Astrocyte (in vitro differentiated cells and primary cell): ENCODE measurements at regions not wholly inside any gene's neighbourhood (a gene's known extent, or its start where the extent isn't known, plus 50 kb on each side); places are given as distances from the start of the nearest gene placed in this dataset.

ENCODE experiments used
- DNase-seq: peaks from one replicate; pipeline ENCODE4 v3.0.0-alpha.2; 2010; ENCODE audit warnings: low read depth
- FAIRE-seq: peaks from 2 replicates; lab custom pipeline; 2011; peaks lifted over from hg19 to GRCh38; lab: Jason Lieb, UNC
- H2AFZ ChIP-seq: 2 replicates; pipeline ENCODE4 v1.6.0; 2012; ENCODE audit warnings: low read depth, low read length, inconsistent platforms
- H3K27ac ChIP-seq: 2 replicates; pipeline ENCODE4 v1.5.1; 2011; ENCODE audit warnings: low read depth, low read length, inconsistent platforms
- H3K27me3 ChIP-seq: 2 replicates; pipeline ENCODE4 v1.6.0; 2011; ENCODE audit warnings: low read length, inconsistent platforms; ENCODE audit not compliant: insufficient read depth
- H3K36me3 ChIP-seq: 2 replicates; pipeline ENCODE4 v1.5.1; 2011; ENCODE audit warnings: low read length, inconsistent platforms; ENCODE audit not compliant: insufficient read depth
- H3K4me1 ChIP-seq: 2 replicates; pipeline ENCODE4 v1.5.1; 2011; ENCODE audit warnings: low read length, inconsistent platforms; ENCODE audit not compliant: insufficient read depth
- H3K4me2 ChIP-seq: 2 replicates; pipeline ENCODE4 v1.6.0; 2012; ENCODE audit warnings: low read length, inconsistent platforms
- H3K4me3 ChIP-seq: 2 replicates; pipeline ENCODE4 v1.5.1; 2011; ENCODE audit warnings: low read depth, mild to moderate bottlenecking, low read length, inconsistent platforms; ENCODE audit not compliant: insufficient read depth
- H3K79me2 ChIP-seq: 2 replicates; pipeline ENCODE4 v1.6.0; 2012; ENCODE audit warnings: mild to moderate bottlenecking, low read length, inconsistent platforms; ENCODE audit not compliant: insufficient read depth
- H3K9ac ChIP-seq: 2 replicates; pipeline ENCODE4 v1.6.0; 2012; ENCODE audit warnings: mild to moderate bottlenecking, low read length, inconsistent platforms
- H3K9me3 ChIP-seq: 2 replicates; pipeline ENCODE4 v1.5.1; 2012; ENCODE audit warnings: low read depth, mild to moderate bottlenecking, low read length, inconsistent platforms; ENCODE audit not compliant: insufficient read depth
- H4K20me1 ChIP-seq: 2 replicates; pipeline ENCODE4 v1.6.0; 2012; ENCODE audit warnings: low read length, inconsistent platforms; ENCODE audit not compliant: insufficient read depth
- H3K27ac Mint-ChIP-seq: one replicate; pipeline ENCODE4 v1.8.0; 2021; ENCODE audit warnings: mild to moderate bottlenecking, mixed read lengths; ENCODE audit not compliant: unreplicated experiment
- H3K27me3 Mint-ChIP-seq: one replicate; pipeline ENCODE4 v1.8.0; 2021; ENCODE audit warnings: low read depth, mixed read lengths; ENCODE audit not compliant: unreplicated experiment
- H3K36me3 Mint-ChIP-seq: one replicate; pipeline ENCODE4 v1.8.0; 2021; ENCODE audit warnings: low read depth, mixed read lengths; ENCODE audit not compliant: unreplicated experiment
- H3K4me1 Mint-ChIP-seq: one replicate; pipeline ENCODE4 v1.8.0; 2021; ENCODE audit warnings: low read depth, mixed read lengths; ENCODE audit not compliant: unreplicated experiment
- H3K4me3 Mint-ChIP-seq: one replicate; pipeline ENCODE4 v1.8.0; 2021; ENCODE audit warnings: mild to moderate bottlenecking, moderate library complexity, mixed read lengths; ENCODE audit not compliant: unreplicated experiment
- H3K9me3 Mint-ChIP-seq: one replicate; pipeline ENCODE4 v1.8.0; 2021; ENCODE audit warnings: mild to moderate bottlenecking, mixed read lengths; ENCODE audit not compliant: unreplicated experiment
- EZH2 ChIP-seq: IDR thresholded peaks from 2 replicates; pipeline ENCODE4 v1.6.1; 2012; ENCODE audit warnings: mild to moderate bottlenecking, low read length, inconsistent platforms; ENCODE audit not compliant: insufficient read depth
- TF ChIP-seq, protein P1 (sequence below): IDR thresholded peaks from 2 replicates; pipeline ENCODE4 v1.5.1; 2011; ENCODE audit warnings: low read depth, mild to moderate bottlenecking, inconsistent platforms, low read length, moderate library complexity; ENCODE audit not compliant: insufficient read depth

DNA sequence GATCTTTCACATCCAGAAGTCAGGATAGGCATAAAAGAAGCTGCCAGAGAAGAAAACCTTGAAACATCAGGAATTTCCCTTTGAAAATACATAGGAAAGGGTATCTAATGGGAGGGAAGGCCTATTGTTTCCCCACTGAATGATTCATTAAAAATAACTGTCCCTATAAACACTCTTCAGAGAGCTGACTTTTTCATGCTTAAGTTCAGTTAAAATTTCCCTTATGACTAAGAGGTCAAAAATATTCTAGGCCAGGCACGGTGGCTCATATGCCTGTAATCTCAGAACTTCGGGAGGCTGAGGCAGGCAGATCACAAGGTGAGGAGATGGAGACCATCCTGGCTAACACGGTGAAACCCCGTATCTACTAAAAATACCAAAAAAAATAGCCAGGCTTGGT lies 499.5 kb downstream of the ENC1 start:
- Histone ChIP-seq H3K4me2 (peak overlapping the region; percentile 24), H3K4me3 (no peak overlapping the region), H3K27me3 (no peaks in the 10 kb centered on the region), H4K20me1 (no peaks in the 10 kb centered on the region), H3K9ac (no peak overlapping the region), H3K36me3 (no peaks in the 10 kb centered on the region), H3K4me1 (peaks cover 9% of the 10 kb centered on the region), H3K79me2 (no peaks in the 10 kb centered on the region), H2AFZ (no peak overlapping the region), H3K27ac (peak overlapping the region; percentile 12), H3K9me3 (no peaks in the 10 kb centered on the region)
- Mint-ChIP-seq H3K4me1 (peaks cover 6% of the 10 kb centered on the region), H3K4me3 (no peak overlapping the region), H3K27me3 (peaks cover 10% of the 10 kb centered on the region), H3K36me3 (no peaks in the 10 kb centered on the region), H3K27ac (no peak overlapping the region), H3K9me3 (peaks cover 1% of the 10 kb centered on the region)
- FAIRE-seq (no peak), DNase-seq (peak; percentile 64)
- TF ChIP-seq EZH2: no peak
- TF ChIP-seq, protein P1, sequence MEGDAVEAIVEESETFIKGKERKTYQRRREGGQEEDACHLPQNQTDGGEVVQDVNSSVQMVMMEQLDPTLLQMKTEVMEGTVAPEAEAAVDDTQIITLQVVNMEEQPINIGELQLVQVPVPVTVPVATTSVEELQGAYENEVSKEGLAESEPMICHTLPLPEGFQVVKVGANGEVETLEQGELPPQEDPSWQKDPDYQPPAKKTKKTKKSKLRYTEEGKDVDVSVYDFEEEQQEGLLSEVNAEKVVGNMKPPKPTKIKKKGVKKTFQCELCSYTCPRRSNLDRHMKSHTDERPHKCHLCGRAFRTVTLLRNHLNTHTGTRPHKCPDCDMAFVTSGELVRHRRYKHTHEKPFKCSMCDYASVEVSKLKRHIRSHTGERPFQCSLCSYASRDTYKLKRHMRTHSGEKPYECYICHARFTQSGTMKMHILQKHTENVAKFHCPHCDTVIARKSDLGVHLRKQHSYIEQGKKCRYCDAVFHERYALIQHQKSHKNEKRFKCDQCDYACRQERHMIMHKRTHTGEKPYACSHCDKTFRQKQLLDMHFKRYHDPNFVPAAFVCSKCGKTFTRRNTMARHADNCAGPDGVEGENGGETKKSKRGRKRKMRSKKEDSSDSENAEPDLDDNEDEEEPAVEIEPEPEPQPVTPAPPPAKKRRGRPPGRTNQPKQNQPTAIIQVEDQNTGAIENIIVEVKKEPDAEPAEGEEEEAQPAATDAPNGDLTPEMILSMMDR: no peak

DNA sequence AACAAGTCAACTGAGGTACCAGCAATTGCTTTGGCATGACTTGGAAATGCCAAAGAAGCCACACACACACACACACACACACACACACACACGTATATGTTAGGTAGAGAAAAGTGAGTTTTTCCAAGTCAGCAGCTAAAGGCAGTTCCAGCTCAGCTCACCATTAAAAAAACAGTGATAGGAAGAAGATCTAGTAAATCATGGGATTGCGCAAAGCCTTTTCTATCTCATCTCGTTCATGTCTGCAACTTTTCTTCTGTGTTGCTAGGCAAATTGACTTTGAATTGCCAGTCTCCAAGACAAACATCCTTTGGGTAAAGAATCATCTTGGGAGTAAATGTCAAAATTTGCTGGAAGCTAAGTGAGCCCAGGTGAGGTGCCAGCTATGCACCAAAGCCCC lies 500.1 kb downstream of the ENC1 start:
- H3K4me2 ChIP-seq: no peak overlapping the region
- H4K20me1 ChIP-seq: no peaks in the 10 kb centered on the region
- H3K9ac ChIP-seq: no peak overlapping the region
- no peaks in the 10 kb centered on the region for H3K27me3 ChIP-seq
- H3K9me3 Mint-ChIP-seq: peaks cover 1% of the 10 kb centered on the region
- H3K27me3 Mint-ChIP-seq: peaks cover 10% of the 10 kb centered on the region
- no peak overlapping the region for H3K4me3 ChIP-seq
- peak overlapping the region; percentile 12 for H3K27ac ChIP-seq
- H3K4me1 Mint-ChIP-seq: peaks cover 6% of the 10 kb centered on the region
- peak overlapping the region; percentile 41 for H3K27ac Mint-ChIP-seq
- no peak for FAIRE-seq
- no peak for DNase-seq
- no peaks in the 10 kb centered on the region for H3K9me3 ChIP-seq
- no peak overlapping the region for H2AFZ ChIP-seq
- no peak overlapping the region for H3K4me3 Mint-ChIP-seq
- H3K79me2 ChIP-seq: no peaks in the 10 kb centered on the region
- TF ChIP-seq, protein P1: no peak
- TF ChIP-seq EZH2: no peak
- peaks cover 9% of the 10 kb centered on the region for H3K4me1 ChIP-seq
- H3K36me3 Mint-ChIP-seq: no peaks in the 10 kb centered on the region
- no peaks in the 10 kb centered on the region for H3K36me3 ChIP-seq

DNA sequence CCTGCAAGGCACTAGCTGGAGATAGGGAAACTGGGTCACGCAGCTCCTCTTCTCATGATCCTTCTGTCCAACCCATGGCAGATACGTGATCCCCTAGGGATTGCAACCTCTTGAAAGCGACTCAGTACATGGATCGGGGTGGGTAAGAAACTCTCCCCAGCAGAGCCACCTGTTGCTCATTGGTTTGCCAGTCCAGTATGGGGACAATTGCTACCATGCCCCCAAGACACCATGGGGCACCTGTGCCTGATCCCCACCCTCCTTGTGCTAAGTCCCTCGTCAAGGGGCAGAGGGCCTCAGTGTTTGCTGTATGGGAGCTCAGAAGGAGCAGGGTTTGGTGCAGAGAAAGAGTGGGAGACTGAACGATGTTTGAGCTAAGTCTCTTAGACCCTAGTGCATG lies 500.9 kb downstream of the ENC1 start:
- Mint-ChIP-seq H3K27me3 (peaks cover 8% of the 10 kb centered on the region), H3K4me1 (peaks cover 6% of the 10 kb centered on the region), H3K27ac (no peak overlapping the region), H3K36me3 (no peaks in the 10 kb centered on the region), H3K4me3 (no peak overlapping the region), H3K9me3 (peaks cover under 1% of the 10 kb centered on the region)
- no peaks in the 10 kb centered on the region for H3K27me3 ChIP-seq
- no peak overlapping the region for H3K4me3 ChIP-seq
- no peak overlapping the region for H3K27ac ChIP-seq
- TF ChIP-seq EZH2: no peak
- TF ChIP-seq, protein P1: no peak
- no peak overlapping the region for H2AFZ ChIP-seq
- no peak for DNase-seq
- no peaks in the 10 kb centered on the region for H3K9me3 ChIP-seq
- H3K4me1 ChIP-seq: peaks cover 9% of the 10 kb centered on the region
- no peaks in the 10 kb centered on the region for H3K36me3 ChIP-seq
- no peak overlapping the region for H3K9ac ChIP-seq
- no peaks in the 10 kb centered on the region for H3K79me2 ChIP-seq
- no peak for FAIRE-seq
- no peaks in the 10 kb centered on the region for H4K20me1 ChIP-seq
- H3K4me2 ChIP-seq: no peak overlapping the region
